Activated CD8-positive, alpha-beta T cell treated with anti-CD3 and anti-CD28 coated beads, Interleukin-2, amount 10 ng/mL, durations not matched to agents 7 days and 5 days (primary cell): ENCODE measurements at regions not wholly inside any gene's neighbourhood (a gene's known extent, or its start where the extent isn't known, plus 50 kb on each side); places are given as distances from the start of the nearest gene placed in this dataset.
"Not testable (repeated sequence)": the region's sequence is repeated elsewhere in the genome, so short reads cannot be mapped to it uniquely, and the experiment has no call there.

Experiments used
- ATAC-seq: fragments of 150-1000 bp; cut with Tn5 transposase; one replicate; pipeline ENCODE4 v1.10.0; 2021; ENCODE audit warnings: moderate library complexity
- CTCF ChIA-PET: fragments of 350-600 bp; sonication (Branson Sonifier 250); formaldehyde crosslinking; loops from one replicate; lab custom pipeline; 2021; ENCODE audit warnings: antibody characterized with exemption; lab: Charles Lee
- POLR2A ChIA-PET: fragments of 350-600 bp; sonication (Branson Sonifier 250); formaldehyde crosslinking; loops from one replicate; lab custom pipeline; 2021; ENCODE audit warnings: antibody characterized with exemption; lab: Charles Lee
- DNase-seq: peaks from one replicate; pipeline ENCODE4 v3.0.0-alpha.2; 2020
- H3K27ac Mint-ChIP-seq: one replicate; pipeline ENCODE4 v1.8.0; 2021; ENCODE audit warnings: mild to moderate bottlenecking, mixed read lengths
- H3K27me3 Mint-ChIP-seq: one replicate; pipeline ENCODE4 v1.8.0; 2021; ENCODE audit warnings: low read depth, mixed read lengths
- H3K36me3 Mint-ChIP-seq: one replicate; pipeline ENCODE4 v1.8.0; 2021; ENCODE audit warnings: low read depth, mixed read lengths
- H3K4me1 Mint-ChIP-seq: one replicate; pipeline ENCODE4 v1.8.0; 2021; ENCODE audit warnings: low read depth, mixed read lengths
- H3K4me3 Mint-ChIP-seq: one replicate; pipeline ENCODE4 v1.8.0; 2021; ENCODE audit warnings: mild to moderate bottlenecking, mixed read lengths
- H3K9me3 Mint-ChIP-seq: one replicate; pipeline ENCODE4 v1.8.0; 2022; ENCODE audit warnings: mixed read lengths; ENCODE audit not compliant: insufficient read depth

- ATAC-seq (no peak), DNase-seq (no peak)
- no peaks in the 10 kb centered on the region for H3K27me3 Mint-ChIP-seq
- no peak overlapping the region for H3K4me3 Mint-ChIP-seq
- no peaks in the 10 kb centered on the region for H3K36me3 Mint-ChIP-seq
- H3K4me1 Mint-ChIP-seq = no peaks in the 10 kb centered on the region
- ChIA-PET POLR2A (no interaction called here), CTCF (no interaction called here)
- no peaks in the 10 kb centered on the region for H3K9me3 Mint-ChIP-seq
- no peak overlapping the region for H3K27ac Mint-ChIP-seq
These were observed 506.9 kb downstream of the NR2F2 start for GRCh38 chr15:96837241-96837970.

- ATAC-seq = no peak
- no peak for DNase-seq
- H3K27ac Mint-ChIP-seq = no peak overlapping the region
- CTCF ChIA-PET = no interaction called here
- no peaks in the 10 kb centered on the region for H3K27me3 Mint-ChIP-seq
- no peaks in the 10 kb centered on the region for H3K9me3 Mint-ChIP-seq
- no peaks in the 10 kb centered on the region for H3K36me3 Mint-ChIP-seq
- no peaks in the 10 kb centered on the region for H3K4me1 Mint-ChIP-seq
- POLR2A ChIA-PET = no interaction called here
- H3K4me3 Mint-ChIP-seq = no peak overlapping the region
These were observed 507.6 kb downstream of the NR2F2 start for GRCh38 chr15:96838081-96838480.

GRCh38 chr15:96849271-96849900, 518.9 kb downstream of the NR2F2 start:
- no peak for DNase-seq
- Mint-ChIP-seq H3K9me3 (peaks cover 8% of the 10 kb centered on the region), H3K4me1 (no peaks in the 10 kb centered on the region), H3K27ac (no peak overlapping the region), H3K36me3 (no peaks in the 10 kb centered on the region), H3K4me3 (no peak overlapping the region), H3K27me3 (no peaks in the 10 kb centered on the region)
- POLR2A ChIA-PET = no interaction called here
- CTCF ChIA-PET = no interaction called here
- no peak for ATAC-seq

- ChIA-PET CTCF (no interaction called here), POLR2A (no interaction called here)
- Mint-ChIP-seq H3K4me1 (no peaks in the 10 kb centered on the region), H3K27ac (no peak overlapping the region), H3K9me3 (no peaks in the 10 kb centered on the region), H3K36me3 (no peaks in the 10 kb centered on the region), H3K4me3 (no peak overlapping the region), H3K27me3 (no peaks in the 10 kb centered on the region)
- DNase-seq (no peak), ATAC-seq (no peak)
These were observed 521.1 kb downstream of the NR2F2 start for GRCh38 chr15:96851613-96852012.

DNA sequence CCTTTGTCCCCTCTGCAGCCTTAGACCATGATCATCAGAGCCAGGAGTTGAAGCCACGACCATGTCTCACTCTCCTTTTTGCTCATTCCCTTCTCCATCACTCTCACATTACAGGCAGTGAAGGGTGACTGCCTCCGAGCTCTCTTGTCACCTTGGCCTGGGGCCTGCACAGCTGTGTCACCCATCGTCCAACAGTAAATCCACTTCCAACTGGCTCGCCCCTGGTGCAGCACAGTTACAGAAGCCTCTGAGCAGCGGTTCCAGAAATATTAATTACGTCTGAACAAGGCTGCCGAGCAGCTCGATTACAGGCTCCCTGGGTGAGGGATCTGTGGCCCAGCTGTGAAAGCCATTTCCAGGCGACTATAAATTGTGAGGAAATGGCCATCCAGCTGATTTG, 528.2 kb downstream of the NR2F2 start:
- no peak overlapping the region for H3K4me3 Mint-ChIP-seq
- ChIA-PET POLR2A (no interaction called here), CTCF (no interaction called here)
- no peaks in the 10 kb centered on the region for H3K9me3 Mint-ChIP-seq
- ATAC-seq (no peak), DNase-seq (no peak)
- H3K27me3 Mint-ChIP-seq = no peaks in the 10 kb centered on the region
- no peaks in the 10 kb centered on the region for H3K36me3 Mint-ChIP-seq
- no peak overlapping the region for H3K27ac Mint-ChIP-seq
- no peaks in the 10 kb centered on the region for H3K4me1 Mint-ChIP-seq

GRCh38 chr15:96860741-96861140, 530.2 kb downstream of the NR2F2 start:
- Mint-ChIP-seq H3K27ac (no peak overlapping the region), H3K4me1 (no peaks in the 10 kb centered on the region), H3K27me3 (no peaks in the 10 kb centered on the region), H3K36me3 (no peaks in the 10 kb centered on the region), H3K4me3 (no peak overlapping the region), H3K9me3 (no peaks in the 10 kb centered on the region)
- ATAC-seq (no peak), DNase-seq (no peak)
- CTCF ChIA-PET = no interaction called here
- POLR2A ChIA-PET = no interaction called here

GRCh38 chr15:96867992-96868391, 537.5 kb downstream of the NR2F2 start:
- ChIA-PET CTCF (no interaction called here), POLR2A (interaction anchor here (0.6 kb wide), 1 partner anchor 8 kb away, joined by 3 read pairs; no protein-coding TSS in a partner anchor)
- no peaks in the 10 kb centered on the region for H3K4me1 Mint-ChIP-seq
- no peak overlapping the region for H3K27ac Mint-ChIP-seq
- H3K9me3 Mint-ChIP-seq = peaks cover 7% of the 10 kb centered on the region
- no peaks in the 10 kb centered on the region for H3K36me3 Mint-ChIP-seq
- no peak for ATAC-seq
- DNase-seq = no peak
- H3K4me3 Mint-ChIP-seq = no peak overlapping the region
- H3K27me3 Mint-ChIP-seq = no peaks in the 10 kb centered on the region

DNA sequence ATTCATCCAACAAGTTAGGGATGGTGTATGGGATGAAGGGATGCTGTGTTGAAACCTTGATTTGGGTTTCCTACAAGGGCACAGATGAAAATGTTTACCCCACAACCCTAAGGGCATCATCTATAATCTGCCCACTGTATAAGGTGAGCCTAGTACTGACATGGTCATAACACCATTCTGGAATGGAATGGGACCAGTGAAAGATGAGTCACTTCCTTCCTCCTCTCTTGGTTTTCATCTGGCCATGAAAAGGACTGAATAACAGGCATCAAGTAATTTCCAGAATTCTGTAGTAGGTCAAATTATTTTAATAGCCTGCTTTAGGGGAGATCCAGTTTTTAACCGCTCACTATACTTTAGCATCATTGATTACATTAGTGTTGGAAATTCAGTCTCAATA, 538.6 kb downstream of the NR2F2 start:
- Mint-ChIP-seq H3K27ac (no peak overlapping the region), H3K4me3 (no peak overlapping the region)

DNA sequence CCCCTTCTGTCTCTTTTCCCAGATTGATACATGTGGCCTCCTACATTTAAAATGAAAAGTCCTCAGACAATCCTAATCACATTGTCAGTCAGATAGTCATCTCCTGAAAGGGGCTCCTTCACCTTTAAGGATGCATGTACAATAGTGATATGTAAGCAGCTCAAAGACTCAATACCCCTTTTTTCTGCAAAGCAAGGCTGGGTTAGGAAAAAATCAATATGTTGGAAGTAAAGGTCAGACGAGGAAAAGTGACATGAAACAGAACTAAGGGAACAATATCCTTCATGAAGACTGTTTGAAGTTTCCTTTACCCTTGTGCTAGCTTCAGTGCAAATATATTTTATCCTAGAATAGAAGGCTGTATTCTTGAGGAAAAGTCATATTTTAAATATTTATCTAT, 539.3 kb downstream of the NR2F2 start:
- Mint-ChIP-seq H3K9me3 (peaks cover 7% of the 10 kb centered on the region), H3K4me3 (no peak overlapping the region), H3K36me3 (no peaks in the 10 kb centered on the region), H3K4me1 (no peaks in the 10 kb centered on the region), H3K27me3 (no peaks in the 10 kb centered on the region), H3K27ac (no peak overlapping the region)
- ChIA-PET POLR2A (no interaction called here), CTCF (no interaction called here)
- ATAC-seq = no peak
- DNase-seq = no peak

More for the DNA sequence above, 538.6 kb downstream of the NR2F2 start:
- Mint-ChIP-seq H3K9me3 (peaks cover 7% of the 10 kb centered on the region), H3K4me1 (no peaks in the 10 kb centered on the region), H3K27me3 (no peaks in the 10 kb centered on the region), H3K36me3 (no peaks in the 10 kb centered on the region)
- DNase-seq (no peak), ATAC-seq (no peak)
- POLR2A ChIA-PET = no interaction called here
- CTCF ChIA-PET = no interaction called here

- POLR2A ChIA-PET = no interaction called here
These were observed 540.1 kb downstream of the NR2F2 start for GRCh38 chr15:96870580-96870979.

GRCh38 chr15:96877442-96877841, 546.9 kb downstream of the NR2F2 start:
- POLR2A ChIA-PET, H3K9me3 Mint-ChIP-seq, H3K27ac Mint-ChIP-seq, H3K4me3 Mint-ChIP-seq, ATAC-seq, H3K4me1 Mint-ChIP-seq, CTCF ChIA-PET, H3K36me3 Mint-ChIP-seq, DNase-seq, H3K27me3 Mint-ChIP-seq: not testable (repeated sequence)

More at GRCh38 chr15:96870580-96870979, 540.1 kb downstream of the NR2F2 start:
- Mint-ChIP-seq H3K4me1 (no peaks in the 10 kb centered on the region), H3K4me3 (no peak overlapping the region), H3K27ac (no peak overlapping the region), H3K9me3 (peaks cover 7% of the 10 kb centered on the region), H3K27me3 (no peaks in the 10 kb centered on the region), H3K36me3 (no peaks in the 10 kb centered on the region)
- ATAC-seq = no peak
- CTCF ChIA-PET = no interaction called here
- DNase-seq = no peak

DNA sequence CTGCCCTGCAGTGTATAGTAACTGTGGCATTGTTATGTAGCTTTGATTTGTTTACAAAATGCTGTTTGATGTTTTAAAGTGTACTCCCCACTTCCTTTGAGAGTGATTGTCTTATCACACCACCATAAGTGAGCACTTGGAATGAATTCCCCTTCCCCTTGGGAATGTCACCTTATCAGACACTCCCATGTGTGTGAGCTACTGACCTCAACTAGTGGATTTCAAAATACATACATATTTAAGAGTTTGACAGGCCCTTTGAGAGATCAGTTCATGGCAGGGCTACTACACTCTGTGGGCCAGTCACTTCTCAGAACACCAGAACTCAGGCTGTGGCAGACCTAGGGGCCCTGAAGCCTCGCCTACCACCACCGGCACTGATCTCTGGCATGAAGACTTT, 547.6 kb downstream of the NR2F2 start:
- H3K4me3 Mint-ChIP-seq = no peak overlapping the region
- no peaks in the 10 kb centered on the region for H3K27me3 Mint-ChIP-seq
- H3K9me3 Mint-ChIP-seq = no peaks in the 10 kb centered on the region
- DNase-seq (no peak), ATAC-seq (no peak)
- ChIA-PET CTCF (no interaction called here), POLR2A (no interaction called here)
- no peaks in the 10 kb centered on the region for H3K4me1 Mint-ChIP-seq
- H3K27ac Mint-ChIP-seq = no peak overlapping the region
- H3K36me3 Mint-ChIP-seq = no peaks in the 10 kb centered on the region
